AG10803 (cell line): ENCODE measurements at regions not wholly inside any gene's neighbourhood (a gene's known extent, or its start where the extent isn't known, plus 50 kb on each side); places are given as distances from the start of the nearest gene placed in this dataset.

ENCODE experiments used
- DNase-seq: peaks from one replicate; pipeline ENCODE4 v3.0.0; 2010; ENCODE audit warnings: low read depth
- H3K4me3 ChIP-seq: 2 replicates; pipeline ENCODE4 v1.5.1; 2011; ENCODE audit warnings: mild to moderate bottlenecking, low read length, control low read depth
- TF ChIP-seq, protein P1 (sequence below): conservative IDR thresholded peaks from 2 replicates; pipeline ENCODE4 v1.5.1; 2011; ENCODE audit warnings: mild to moderate bottlenecking, low read length, control low read depth, inconsistent platforms

DNA sequence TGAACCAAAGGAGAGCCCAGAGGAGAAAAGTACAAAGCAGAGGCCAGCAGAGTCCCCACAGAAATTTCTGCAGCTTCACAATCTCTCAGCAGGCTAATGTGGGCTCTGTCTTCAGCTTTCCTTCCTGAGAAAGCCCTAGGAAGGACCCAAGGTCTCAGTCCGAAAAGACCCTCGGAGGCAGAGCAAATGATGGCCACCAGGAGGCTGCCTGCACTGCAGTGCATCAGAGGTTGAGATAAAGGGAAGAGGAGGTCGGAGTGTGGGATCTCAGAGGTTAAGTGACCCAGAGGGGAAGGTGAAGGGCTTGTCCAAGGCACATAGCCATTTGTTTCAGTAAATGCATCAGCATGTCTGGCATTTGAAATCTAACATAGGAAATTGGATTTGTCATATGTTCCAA is 299.1 kb upstream of the SLC14A2 start:
- no peak for DNase-seq
- TF ChIP-seq, protein P1, sequence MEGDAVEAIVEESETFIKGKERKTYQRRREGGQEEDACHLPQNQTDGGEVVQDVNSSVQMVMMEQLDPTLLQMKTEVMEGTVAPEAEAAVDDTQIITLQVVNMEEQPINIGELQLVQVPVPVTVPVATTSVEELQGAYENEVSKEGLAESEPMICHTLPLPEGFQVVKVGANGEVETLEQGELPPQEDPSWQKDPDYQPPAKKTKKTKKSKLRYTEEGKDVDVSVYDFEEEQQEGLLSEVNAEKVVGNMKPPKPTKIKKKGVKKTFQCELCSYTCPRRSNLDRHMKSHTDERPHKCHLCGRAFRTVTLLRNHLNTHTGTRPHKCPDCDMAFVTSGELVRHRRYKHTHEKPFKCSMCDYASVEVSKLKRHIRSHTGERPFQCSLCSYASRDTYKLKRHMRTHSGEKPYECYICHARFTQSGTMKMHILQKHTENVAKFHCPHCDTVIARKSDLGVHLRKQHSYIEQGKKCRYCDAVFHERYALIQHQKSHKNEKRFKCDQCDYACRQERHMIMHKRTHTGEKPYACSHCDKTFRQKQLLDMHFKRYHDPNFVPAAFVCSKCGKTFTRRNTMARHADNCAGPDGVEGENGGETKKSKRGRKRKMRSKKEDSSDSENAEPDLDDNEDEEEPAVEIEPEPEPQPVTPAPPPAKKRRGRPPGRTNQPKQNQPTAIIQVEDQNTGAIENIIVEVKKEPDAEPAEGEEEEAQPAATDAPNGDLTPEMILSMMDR = no peak
- H3K4me3 ChIP-seq = no peak overlapping the region

DNA sequence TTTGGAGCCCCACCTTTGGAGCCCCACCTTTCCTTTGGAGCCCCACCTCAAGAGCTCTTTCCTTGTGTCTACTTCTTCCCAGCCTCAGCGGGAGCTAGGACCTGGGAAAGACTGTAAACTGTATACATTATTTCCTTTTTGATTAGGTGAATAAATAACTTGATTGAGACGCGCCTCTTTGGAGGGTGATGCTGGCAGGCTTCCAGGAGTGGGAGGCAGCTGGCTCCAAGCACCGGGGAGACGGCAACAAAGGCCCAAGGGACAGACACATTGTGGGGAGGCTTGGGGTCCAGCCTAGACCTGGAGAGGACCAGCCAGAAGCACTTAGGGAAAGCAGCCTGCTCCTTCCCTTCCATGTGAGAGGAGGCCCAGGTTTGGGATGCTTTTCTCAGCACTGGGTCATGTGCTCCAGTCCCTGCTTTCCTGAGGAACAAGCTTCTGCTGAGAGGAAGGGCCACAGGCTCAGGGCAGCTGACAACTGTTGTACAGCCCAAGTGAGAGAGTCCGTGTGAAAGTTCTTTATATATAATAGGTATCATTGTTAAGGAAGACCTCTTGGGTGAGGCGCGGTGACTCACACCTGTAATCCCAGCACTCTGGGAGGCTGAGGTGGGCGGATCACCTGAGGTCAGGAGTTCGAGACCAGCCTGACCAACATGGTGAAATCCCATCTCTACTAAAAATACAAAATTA is 297.2 kb upstream of the SLC14A2 start:
- no peak overlapping the region for H3K4me3 ChIP-seq
- no peak for DNase-seq
- TF ChIP-seq, protein P1 = no peak

DNA sequence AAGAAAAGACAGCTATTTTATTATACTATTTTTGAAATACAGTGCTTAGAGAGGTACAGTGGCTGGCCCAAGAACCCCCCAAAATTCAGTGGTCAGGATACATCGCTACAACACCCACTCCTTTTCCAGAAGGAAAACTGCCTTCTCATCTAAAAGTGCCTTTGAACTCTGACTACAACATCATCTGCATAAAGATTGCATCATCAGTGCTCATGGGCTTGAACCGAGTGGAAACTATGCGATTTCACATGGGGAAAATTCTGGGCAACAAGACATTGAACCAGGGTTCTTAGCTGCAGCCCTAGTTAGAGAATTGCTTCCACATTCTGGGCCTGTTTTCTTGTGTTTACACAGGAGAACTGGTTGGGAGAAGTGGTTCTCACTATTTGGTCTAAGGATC is 294.6 kb upstream of the SLC14A2 start:
- no peak overlapping the region for H3K4me3 ChIP-seq
- peak; percentile 58 for DNase-seq
- TF ChIP-seq, protein P1 = no peak

DNA sequence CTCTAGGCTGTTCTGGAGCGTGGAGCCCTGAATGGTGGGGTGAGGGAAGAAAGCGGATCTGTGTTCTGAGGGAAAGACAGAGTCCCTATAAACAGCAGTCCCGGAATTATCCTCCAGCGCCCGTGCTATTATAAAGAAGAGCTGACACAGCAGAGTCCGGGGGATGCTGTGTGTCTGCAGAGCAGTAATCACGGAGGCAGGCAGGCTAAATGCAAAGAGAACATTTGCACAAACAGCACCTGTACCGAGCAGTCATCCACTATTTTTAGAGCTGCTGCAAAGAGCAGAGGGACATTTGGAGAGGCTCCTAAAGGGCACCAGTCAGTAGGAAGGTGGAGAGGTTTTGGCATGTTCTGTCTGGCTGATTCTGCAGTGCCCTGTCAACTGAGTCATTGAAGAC is 293.8 kb upstream of the SLC14A2 start:
- H3K4me3 ChIP-seq = no peak overlapping the region
- TF ChIP-seq, protein P1 = no peak
- no peak for DNase-seq

DNA sequence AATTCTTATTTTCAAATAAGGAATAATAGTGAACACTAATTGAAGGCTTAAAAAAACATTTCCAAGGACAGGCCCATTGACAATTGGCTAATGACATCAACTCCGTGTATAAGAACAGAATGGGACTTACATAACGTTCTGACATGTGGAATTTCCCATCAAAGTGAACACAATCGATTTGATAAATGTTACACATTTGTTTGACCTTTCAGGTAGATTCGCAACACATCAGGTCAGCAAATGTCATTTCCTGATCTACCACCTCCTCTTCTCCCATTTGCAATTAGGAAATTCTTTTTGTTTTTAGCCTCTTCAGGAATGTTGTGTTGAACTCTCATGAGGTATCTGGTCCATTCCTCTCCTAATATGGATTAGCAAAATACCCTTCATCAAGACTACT is 292.9 kb upstream of the SLC14A2 start:
- no peak overlapping the region for H3K4me3 ChIP-seq
- DNase-seq = no peak
- TF ChIP-seq, protein P1 = no peak

DNA sequence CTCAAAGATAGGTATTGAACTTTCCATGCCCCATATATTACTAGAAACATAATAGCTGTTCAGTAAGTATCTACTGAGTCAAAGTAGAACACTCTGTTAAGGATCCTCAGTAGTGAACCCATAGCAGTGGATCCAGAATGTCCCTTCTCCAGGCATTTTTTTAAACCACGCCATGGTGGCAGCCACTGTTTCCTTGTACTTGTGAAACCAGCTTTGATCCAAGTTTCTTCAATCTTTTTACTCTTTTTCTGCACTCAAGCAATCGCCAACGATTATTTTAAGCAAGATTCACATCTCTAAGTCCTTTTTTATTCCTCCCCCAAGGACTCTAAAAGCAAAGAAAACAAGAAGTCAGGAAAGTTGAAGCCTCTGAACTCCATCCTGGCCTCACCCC is 291.2 kb upstream of the SLC14A2 start:
- TF ChIP-seq, protein P1 = no peak
- H3K4me3 ChIP-seq = no peak overlapping the region
- DNase-seq = no peak

DNA sequence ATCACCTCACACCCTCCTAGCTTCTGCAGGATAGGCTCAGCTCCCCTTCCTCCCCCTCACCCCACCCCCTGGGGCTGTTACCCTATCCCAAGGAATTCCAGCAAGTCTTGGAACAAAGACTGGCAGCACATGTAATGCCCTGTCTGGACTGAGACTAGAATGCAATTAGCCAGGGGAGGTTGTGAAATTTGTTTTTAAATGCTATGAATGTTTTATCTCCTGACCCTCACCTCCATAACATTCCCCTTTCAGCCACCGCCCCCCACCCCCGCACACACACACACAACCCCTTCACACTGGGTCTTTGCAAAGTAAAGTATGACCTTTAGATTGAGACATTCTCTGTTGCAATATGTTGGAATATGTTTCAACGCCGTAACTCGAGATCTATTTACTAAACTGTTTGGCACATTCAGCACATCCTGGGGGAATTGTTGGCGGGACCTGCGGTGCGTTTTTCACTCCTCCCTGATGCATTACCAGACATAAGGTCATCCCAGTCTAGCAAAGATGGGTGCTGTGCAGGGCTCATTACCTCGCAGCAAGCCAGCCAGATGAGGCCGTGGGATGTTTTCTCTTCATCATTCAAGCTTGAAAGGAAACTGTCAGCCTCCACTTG is 290.7 kb upstream of the SLC14A2 start:
- no peak overlapping the region for H3K4me3 ChIP-seq
- DNase-seq = peak; percentile 97
- TF ChIP-seq, protein P1 = no peak
